ENCODE measurements at regions not wholly inside any gene's neighbourhood (a gene's known extent, or its start where the extent isn't known, plus 50 kb on each side); places are given as distances from the start of the nearest gene placed in this dataset.

GRCh38 chr13:105572401-105572800, 963.1 kb downstream of the EFNB2 start:
- TF ChIP-seq CTCF (conservative IDR thresholded peaks at IDR 0.05; ENCODE audit: low read depth, low read length) (no peak), EZH2 (IDR thresholded peaks at IDR 0.05; ENCODE audit: low read length, unreplicated experiment) (no peak)
